Immature natural killer cell (primary cell): ENCODE measurements at regions not wholly inside any gene's neighbourhood (a gene's known extent, or its start where the extent isn't known, plus 50 kb on each side); places are given as distances from the start of the nearest gene placed in this dataset.

Source experiments
- DNase-seq, 3 donors: peaks; one replicate each; pipeline ENCODE4 v3.0.0; 2022; ENCODE audit warnings: mixed read lengths in 1 of 3
- H3K27ac Mint-ChIP-seq, 6 donors: one replicate each; pipeline ENCODE4 v1.8.0; 2020; ENCODE audit warnings: mixed read lengths in 6 of 6, mild to moderate bottlenecking in 5 of 6, inconsistent platforms in 4 of 6, moderate library complexity in 3 of 6
- H3K27me3 Mint-ChIP-seq, 3 donors: one replicate each; pipeline ENCODE4 v1.8.0; 2020 to 2021; ENCODE audit warnings: low read depth in 3 of 3, mild to moderate bottlenecking in 3 of 3, mixed read lengths in 3 of 3, moderate library complexity in 3 of 3, inconsistent platforms in 1 of 3
- H3K36me3 Mint-ChIP-seq, 3 donors: one replicate each; pipeline ENCODE4 v1.8.0; 2020; ENCODE audit warnings: mixed read lengths in 3 of 3, inconsistent platforms in 2 of 3, mild to moderate bottlenecking in 2 of 3
- H3K4me1 Mint-ChIP-seq, 2 donors: one replicate each; pipeline ENCODE4 v1.8.0; 2020; ENCODE audit warnings: inconsistent platforms in 2 of 2, mild to moderate bottlenecking in 2 of 2, mixed read lengths in 2 of 2, moderate library complexity in 1 of 2
- H3K4me3 Mint-ChIP-seq, 5 donors: one replicate each; pipeline ENCODE4 v1.8.0; 2020; ENCODE audit warnings: mild to moderate bottlenecking in 5 of 5, mixed read lengths in 5 of 5, inconsistent platforms in 3 of 5, moderate library complexity in 3 of 5
- H3K9me3 Mint-ChIP-seq, 6 donors: one replicate each; pipeline ENCODE4 v1.8.0; 2020; ENCODE audit warnings: mild to moderate bottlenecking in 6 of 6, mixed read lengths in 6 of 6, inconsistent platforms in 4 of 6, moderate library complexity in 3 of 6

DNA sequence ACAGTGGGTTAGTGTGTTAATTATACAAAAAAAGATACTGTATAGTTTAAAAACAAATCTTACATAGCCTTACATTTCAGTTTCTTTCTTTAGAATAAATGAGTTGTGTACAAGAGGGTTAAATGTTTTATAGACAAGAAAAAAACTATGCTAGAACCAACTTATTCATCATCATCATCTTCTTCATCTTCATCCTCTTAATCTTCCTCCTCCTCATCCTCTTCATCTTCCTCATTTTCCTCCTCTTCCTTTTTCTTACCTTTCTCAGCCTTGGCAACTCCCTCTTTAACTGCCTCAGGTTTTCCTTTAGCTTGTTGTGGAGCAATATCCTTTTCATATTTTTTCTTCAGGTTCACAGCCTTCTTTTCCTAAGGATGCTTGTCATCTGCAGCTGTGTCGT is 53.7 kb downstream of the RPS12 start:
- Mint-ChIP-seq H3K27ac (no peak overlapping the region), H3K4me3 (no peak overlapping the region)

DNA sequence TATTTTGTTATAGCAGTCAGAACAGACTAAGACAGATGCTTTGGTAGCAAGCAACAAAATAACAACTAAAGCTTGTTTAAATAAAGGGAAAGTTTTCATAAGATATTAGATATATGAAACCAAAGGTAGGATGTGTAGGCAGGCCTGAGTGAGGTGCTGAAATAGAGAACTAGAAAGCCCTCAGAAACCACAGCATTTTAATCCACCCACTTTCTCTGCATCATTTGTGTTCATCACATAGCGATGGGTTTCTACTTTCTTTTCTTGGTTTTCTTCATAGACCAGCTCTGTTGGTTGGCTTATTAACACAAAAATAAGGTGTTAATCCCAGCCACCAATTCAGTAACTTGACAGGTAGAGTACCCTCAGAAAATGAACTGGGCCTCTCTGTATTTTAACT is 58.6 kb downstream of the RPS12 start:
- Mint-ChIP-seq H3K9me3 (peaks cover 0 to 6% (median 0%) of the 10 kb centered on the region in 6 donors), H3K27ac (no peak overlapping the region), H3K4me1 (no peaks in the 10 kb centered on the region)

More for the DNA sequence above, 53.7 kb downstream of the RPS12 start:
- DNase-seq = no peak
- Mint-ChIP-seq H3K4me1 (no peaks in the 10 kb centered on the region), H3K36me3 (no peaks in the 10 kb centered on the region), H3K27me3 (peaks cover 3 to 4% (median 3%) of the 10 kb centered on the region in 3 donors), H3K9me3 (peaks cover 0 to 3% (median 0%) of the 10 kb centered on the region in 6 donors)

DNA sequence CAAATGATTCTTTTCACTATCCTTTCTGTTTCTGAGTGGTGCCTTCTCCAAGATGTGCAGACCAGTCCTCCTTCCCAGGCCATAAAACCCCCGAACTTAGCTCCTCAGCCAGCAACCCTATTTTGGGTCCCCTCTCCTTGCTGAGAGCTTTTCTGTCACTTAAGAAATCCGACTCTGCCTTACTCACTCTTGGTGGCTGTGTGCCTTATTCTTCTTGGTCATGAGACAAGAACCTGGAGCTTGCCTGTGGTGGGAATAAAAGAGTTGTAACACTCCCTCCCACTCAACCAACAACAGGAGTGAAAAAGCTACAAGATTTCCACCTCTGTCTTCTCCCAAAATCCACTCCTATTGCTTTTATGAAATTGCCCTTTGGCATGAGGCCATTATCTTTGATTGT is 62.6 kb downstream of the RPS12 start:
- DNase-seq = no peak
- Mint-ChIP-seq H3K36me3 (no peaks in the 10 kb centered on the region), H3K9me3 (peaks cover 0 to 6% (median 0%) of the 10 kb centered on the region in 6 donors), H3K4me3 (no peak overlapping the region), H3K27me3 (peaks cover 0 to 5% (median 2%) of the 10 kb centered on the region in 3 donors), H3K4me1 (no peaks in the 10 kb centered on the region), H3K27ac (peak overlapping the region in 1 of 6 donors; percentile 34)

More for the DNA sequence above, 58.6 kb downstream of the RPS12 start:
- DNase-seq = no peak
- H3K27me3 Mint-ChIP-seq = peaks cover 3 to 6% (median 4%) of the 10 kb centered on the region in 3 donors
- H3K4me3 Mint-ChIP-seq = no peak overlapping the region
- no peaks in the 10 kb centered on the region for H3K36me3 Mint-ChIP-seq

DNA sequence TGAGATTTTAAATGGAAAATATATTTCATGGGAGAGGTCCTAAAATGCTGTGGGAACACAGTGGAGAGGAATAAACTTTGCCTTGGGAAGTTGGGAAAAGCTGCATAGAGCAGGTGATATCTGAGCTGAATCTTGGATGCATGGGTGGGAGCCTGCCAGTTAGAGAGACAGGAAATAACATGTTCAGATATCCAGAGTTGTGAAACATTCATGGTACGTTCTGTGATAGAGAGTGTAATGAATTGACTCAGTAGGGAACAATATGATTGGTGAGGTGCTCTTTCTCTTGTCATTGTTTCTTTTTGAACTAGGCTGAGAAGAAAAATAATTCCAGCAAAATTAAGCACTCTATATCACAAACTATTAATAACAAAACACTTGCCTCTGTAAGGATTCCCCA is 72.8 kb downstream of the RPS12 start:
- no peaks in the 10 kb centered on the region for H3K36me3 Mint-ChIP-seq
- H3K4me1 Mint-ChIP-seq = no peaks in the 10 kb centered on the region
- peaks cover 0 to 2% (median 0%) of the 10 kb centered on the region in 6 donors for H3K9me3 Mint-ChIP-seq
- no peak overlapping the region for H3K27ac Mint-ChIP-seq
- H3K27me3 Mint-ChIP-seq = peaks cover 0 to 2% (median 0%) of the 10 kb centered on the region in 3 donors
- DNase-seq = no peak
- H3K4me3 Mint-ChIP-seq = no peak overlapping the region

DNA sequence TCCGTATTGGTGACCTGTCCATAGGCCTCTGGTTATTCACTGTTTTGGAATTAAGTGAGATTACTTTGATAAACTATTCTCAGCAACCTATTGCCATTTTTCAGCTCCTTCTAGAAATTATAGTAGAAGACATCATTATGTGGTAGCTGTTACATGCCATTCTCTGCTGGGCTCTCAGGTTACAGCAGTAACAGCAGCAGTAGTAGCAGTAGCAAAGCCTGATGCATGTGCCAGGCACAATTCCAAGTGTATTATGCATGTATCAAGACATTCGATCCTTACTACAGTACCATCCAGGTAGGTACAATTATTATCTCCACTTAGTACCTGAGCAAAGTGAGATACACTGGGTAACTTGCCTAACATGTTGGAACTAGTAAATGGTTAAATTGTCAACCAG is 74.3 kb downstream of the RPS12 start:
- DNase-seq = no peak
- Mint-ChIP-seq H3K4me3 (no peak overlapping the region), H3K27ac (no peak overlapping the region), H3K36me3 (no peaks in the 10 kb centered on the region), H3K9me3 (peaks cover 0 to 2% (median 0%) of the 10 kb centered on the region in 6 donors), H3K27me3 (peaks cover 0 to 2% (median 0%) of the 10 kb centered on the region in 3 donors), H3K4me1 (no peaks in the 10 kb centered on the region)

DNA sequence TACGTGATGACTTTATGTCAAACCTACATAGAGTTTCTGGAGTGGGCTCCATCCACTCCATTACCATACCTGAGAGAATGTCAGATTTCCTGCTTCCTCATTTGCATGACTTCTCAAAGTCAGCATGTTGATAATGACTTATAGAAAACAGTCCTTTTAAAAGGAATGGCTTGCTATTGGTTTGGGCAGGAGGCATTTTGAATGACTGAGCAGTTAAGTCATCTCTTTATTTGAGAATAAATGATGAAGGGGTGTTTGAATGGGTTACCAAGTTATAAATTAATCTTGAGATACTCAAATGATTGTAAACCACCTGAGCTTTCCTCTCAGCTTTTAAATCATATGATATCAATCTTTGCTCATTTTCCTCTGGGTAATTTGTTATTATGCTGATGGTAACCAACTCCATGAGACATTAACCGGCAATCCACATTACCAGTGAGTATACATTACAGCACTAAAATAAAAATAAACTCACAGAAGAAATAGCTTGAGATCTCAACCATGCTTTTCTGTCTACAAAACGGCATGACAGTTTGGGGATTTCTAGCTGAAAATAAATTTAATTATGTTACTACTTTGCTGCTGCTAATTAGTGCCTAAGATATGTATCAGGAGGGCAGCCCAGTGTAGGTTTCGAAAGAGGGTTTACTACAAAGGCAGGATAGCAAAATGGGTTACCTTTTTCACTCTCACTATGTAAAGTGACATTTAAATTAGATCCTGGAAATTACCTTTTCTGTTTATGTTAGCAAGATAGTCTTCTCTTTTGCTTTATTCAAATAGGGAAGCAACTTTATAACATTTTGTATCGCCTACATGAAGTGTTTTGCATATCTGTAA is 78.8 kb downstream of the RPS12 start:
- H3K4me3 Mint-ChIP-seq = no peak overlapping the region
- no peaks in the 10 kb centered on the region for H3K36me3 Mint-ChIP-seq
- H3K4me1 Mint-ChIP-seq = no peaks in the 10 kb centered on the region
- no peak overlapping the region for H3K27ac Mint-ChIP-seq
- H3K27me3 Mint-ChIP-seq = peaks cover 0 to 5% (median 3%) of the 10 kb centered on the region in 3 donors
- H3K9me3 Mint-ChIP-seq = no peaks in the 10 kb centered on the region
- no peak for DNase-seq

DNA sequence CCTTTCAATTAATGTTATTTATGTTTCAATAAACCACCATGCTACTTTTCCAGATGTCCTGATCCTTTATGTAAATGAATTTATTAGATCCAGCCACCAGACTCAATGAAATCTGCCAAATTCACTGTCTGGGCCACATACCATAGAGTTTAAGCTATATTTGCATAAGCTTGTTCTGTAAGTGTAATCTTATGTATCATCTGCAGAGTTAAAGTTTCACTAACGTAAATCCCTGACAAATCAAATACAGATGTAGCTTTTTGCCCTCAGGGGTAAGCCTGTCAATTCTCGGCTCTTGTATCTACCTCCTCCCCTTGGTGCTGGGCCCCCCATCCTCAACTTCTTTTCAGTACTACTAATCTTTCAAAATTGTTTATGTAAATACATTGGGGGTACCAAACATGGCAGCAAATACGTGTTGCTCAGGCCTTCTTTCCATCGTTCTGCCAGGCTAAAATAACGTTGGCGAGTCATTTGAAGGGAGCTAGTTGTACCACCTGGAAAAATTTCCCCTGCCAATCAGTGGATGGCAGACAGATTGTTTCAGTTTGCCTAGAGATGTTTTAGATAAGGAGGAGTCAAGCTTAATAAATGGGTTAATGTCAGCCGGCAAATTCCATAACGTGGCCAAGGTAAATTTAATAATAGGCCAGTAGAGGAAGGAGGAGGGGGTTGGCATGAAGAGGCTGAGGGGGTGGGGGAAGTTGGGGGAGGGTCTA is 79.6 kb downstream of the RPS12 start:
- H3K4me1 Mint-ChIP-seq = no peaks in the 10 kb centered on the region

DNA sequence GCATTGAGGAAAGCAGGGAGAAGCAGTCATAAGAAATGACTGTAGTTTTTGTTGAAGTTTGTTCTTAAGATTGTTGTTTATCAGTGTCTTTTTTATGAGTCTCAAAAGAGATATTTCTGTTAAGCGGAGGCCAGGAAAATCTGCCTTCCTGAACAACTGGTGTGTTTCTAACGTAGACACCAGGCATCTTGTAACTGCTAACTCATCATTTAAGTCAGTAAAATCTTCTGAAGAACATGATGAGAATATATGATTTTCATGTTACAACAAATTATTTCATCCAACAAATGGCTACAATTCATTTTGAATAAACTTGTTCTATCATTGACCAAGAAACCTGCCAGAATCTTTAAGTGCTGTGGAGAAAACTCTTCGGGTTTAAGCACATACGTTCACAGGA is 84.0 kb downstream of the RPS12 start:
- Mint-ChIP-seq H3K4me3 (no peak overlapping the region), H3K4me1 (no peaks in the 10 kb centered on the region), H3K27me3 (peaks cover 3 to 7% (median 6%) of the 10 kb centered on the region in 3 donors), H3K36me3 (no peaks in the 10 kb centered on the region), H3K27ac (no peak overlapping the region), H3K9me3 (no peaks in the 10 kb centered on the region)
- no peak for DNase-seq

More for the DNA sequence above, 79.6 kb downstream of the RPS12 start:
- DNase-seq = no peak
- Mint-ChIP-seq H3K27ac (no peak overlapping the region), H3K9me3 (no peaks in the 10 kb centered on the region), H3K4me3 (no peak overlapping the region), H3K27me3 (peaks cover 0 to 3% (median 3%) of the 10 kb centered on the region in 3 donors), H3K36me3 (no peaks in the 10 kb centered on the region)

DNA sequence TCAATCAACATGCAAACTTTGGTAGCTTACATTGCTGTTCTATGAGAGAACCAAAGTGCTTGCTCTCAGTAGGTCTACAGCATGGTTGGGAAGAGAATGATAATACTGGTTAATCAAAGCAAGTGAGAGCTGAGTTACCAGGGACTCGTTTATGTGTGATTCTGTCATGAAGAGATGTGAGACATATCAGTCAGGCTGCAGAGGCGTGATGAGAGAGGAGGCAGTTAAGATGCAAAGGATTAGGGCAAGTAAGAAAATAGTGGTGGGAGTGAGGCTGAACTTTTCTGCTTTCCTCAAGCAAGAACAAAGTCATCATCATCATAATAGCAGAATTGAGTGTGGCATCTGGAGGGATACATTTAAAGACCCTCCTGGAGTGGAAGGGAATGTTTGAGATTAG is 86.5 kb downstream of the RPS12 start:
- Mint-ChIP-seq H3K4me1 (no peaks in the 10 kb centered on the region), H3K27ac (no peak overlapping the region), H3K4me3 (no peak overlapping the region), H3K27me3 (peaks cover 2 to 7% (median 4%) of the 10 kb centered on the region in 3 donors), H3K9me3 (no peaks in the 10 kb centered on the region), H3K36me3 (no peaks in the 10 kb centered on the region)
- no peak for DNase-seq

DNA sequence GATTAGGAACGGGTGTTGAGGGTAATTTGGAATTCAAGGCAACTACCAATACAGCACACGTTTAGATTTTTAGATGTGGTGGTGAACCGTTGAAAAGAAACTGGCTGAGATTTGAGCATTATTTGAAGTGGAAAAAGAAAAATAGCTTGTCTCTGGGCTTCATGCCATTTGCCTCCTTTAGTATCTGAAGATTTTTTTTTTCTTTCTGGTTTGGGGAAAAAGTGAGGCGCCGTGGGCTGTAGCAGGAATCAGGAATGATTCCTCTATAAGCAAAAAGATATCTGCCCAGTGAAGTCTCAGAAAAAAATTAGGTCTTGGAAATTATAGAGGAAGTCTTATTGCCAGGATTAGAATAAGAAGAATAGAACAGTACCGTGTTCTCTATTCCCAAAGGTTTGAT is 88.5 kb downstream of the RPS12 start:
- no peaks in the 10 kb centered on the region for H3K36me3 Mint-ChIP-seq
- no peaks in the 10 kb centered on the region for H3K4me1 Mint-ChIP-seq
- no peak for DNase-seq
- no peak overlapping the region for H3K4me3 Mint-ChIP-seq
- peaks cover 1 to 7% (median 4%) of the 10 kb centered on the region in 3 donors for H3K27me3 Mint-ChIP-seq
- H3K9me3 Mint-ChIP-seq = peaks cover 0 to 3% (median 0%) of the 10 kb centered on the region in 6 donors
- H3K27ac Mint-ChIP-seq = no peak overlapping the region

DNA sequence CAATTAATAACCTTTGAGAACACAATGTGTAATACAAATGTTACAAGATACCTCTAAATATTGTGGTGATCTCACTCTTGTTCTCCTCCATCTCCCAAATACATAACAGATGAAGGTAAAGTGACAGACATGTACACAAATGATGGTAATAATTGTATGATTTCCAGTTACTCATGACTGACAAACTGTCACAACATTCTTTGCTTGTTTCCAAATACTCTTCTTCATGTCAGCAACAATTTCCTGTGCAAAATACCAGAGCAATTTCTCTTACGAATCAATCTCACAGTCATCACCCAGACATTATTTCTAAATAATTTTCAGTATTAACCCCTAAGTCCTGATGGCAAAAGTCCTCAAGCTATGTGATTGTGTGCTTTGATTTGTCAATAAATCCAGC is 92.9 kb downstream of the RPS12 start:
- Mint-ChIP-seq H3K27me3 (peaks cover 0 to 8% (median 2%) of the 10 kb centered on the region in 3 donors), H3K9me3 (peaks cover 0 to 3% (median 0%) of the 10 kb centered on the region in 6 donors), H3K4me3 (no peak overlapping the region), H3K4me1 (no peaks in the 10 kb centered on the region), H3K27ac (no peak overlapping the region), H3K36me3 (no peaks in the 10 kb centered on the region)
- no peak for DNase-seq

DNA sequence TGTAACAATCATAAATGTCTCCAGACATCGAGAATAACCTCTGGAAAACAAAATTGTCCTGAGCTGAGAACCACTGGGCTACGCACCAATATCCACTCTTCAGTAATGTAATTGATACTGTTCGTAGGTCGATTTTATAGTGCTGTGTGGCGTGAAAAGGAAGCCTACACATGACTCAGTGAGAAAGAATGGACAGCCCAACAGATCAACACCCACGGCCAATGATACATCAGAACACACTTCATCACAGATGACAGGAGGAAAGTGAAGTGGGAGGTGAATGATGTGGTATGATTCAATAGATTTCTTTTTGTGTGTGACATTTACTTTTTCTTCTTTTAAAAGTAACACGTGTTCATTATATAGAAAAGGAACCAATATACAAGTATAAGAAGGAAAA is 93.5 kb downstream of the RPS12 start:
- Mint-ChIP-seq H3K36me3 (no peaks in the 10 kb centered on the region), H3K4me3 (no peak overlapping the region), H3K9me3 (peaks cover 0 to 3% (median 0%) of the 10 kb centered on the region in 6 donors), H3K27ac (no peak overlapping the region), H3K4me1 (no peaks in the 10 kb centered on the region), H3K27me3 (peaks cover under 1 to 6% (median 2%) of the 10 kb centered on the region in 3 donors)
- no peak for DNase-seq

DNA sequence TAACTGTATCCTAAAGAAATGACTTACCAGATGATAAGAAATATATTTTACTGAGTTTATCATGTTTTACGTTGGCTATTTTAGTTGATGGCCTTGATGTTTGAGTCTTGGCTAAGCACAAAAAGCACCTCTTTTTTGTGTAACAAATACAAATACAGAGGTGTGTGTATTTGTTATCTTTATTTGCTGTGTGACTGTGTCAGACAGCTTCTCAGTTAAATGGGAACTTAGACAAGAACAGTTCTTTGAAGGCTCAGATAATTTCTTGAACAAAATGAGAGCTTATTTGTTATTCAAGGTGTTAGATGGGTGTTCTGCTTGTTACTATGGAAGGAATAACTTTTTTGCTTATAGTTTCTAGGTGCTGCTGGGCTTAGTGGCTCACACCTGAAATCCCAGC is 95.4 kb downstream of the RPS12 start:
- Mint-ChIP-seq H3K36me3 (no peaks in the 10 kb centered on the region), H3K9me3 (peaks cover 0 to 3% (median 0%) of the 10 kb centered on the region in 6 donors), H3K4me3 (no peak overlapping the region), H3K4me1 (no peaks in the 10 kb centered on the region), H3K27ac (no peak overlapping the region), H3K27me3 (peaks cover 0 to 3% (median 2%) of the 10 kb centered on the region in 3 donors)
- DNase-seq = no peak

DNA sequence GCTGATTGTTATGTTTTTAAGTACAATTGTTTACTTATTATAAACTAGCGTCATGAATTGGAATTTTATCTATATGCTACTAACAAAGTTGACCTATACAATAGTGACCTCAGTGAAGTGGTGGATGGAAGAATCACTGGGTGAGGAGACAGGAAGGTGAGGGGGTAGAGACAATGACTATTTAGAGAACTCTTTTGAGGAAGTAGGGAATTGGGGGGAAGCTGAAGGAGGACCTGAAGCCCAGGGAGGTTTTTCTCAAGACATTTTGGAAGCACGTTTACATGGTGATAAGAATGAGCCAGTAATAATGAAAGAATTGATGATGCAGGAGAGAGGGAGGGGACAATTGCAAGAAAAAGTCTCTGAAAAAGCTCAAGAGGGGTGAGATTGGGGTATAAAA is 96.4 kb downstream of the RPS12 start:
- peaks cover 0 to 3% (median 2%) of the 10 kb centered on the region in 3 donors for H3K27me3 Mint-ChIP-seq
- H3K4me1 Mint-ChIP-seq = no peaks in the 10 kb centered on the region
- no peak for DNase-seq
- H3K36me3 Mint-ChIP-seq = no peaks in the 10 kb centered on the region
- H3K4me3 Mint-ChIP-seq = no peak overlapping the region
- no peak overlapping the region for H3K27ac Mint-ChIP-seq
- H3K9me3 Mint-ChIP-seq = peaks cover 0 to 6% (median 0%) of the 10 kb centered on the region in 6 donors
